ENCODE measurements at regions not wholly inside any gene's neighbourhood (a gene's known extent, or its start where the extent isn't known, plus 50 kb on each side); places are given as distances from the start of the nearest gene placed in this dataset.

- no peak for TF ChIP-seq REST (IDR thresholded peaks at IDR 0.05; ENCODE audit: unreplicated experiment)
- TF ChIP-seq ETS1 (IDR thresholded peaks at IDR 0.05), result no peak
- no peak for TF ChIP-seq JUNB (IDR thresholded peaks at IDR 0.05; ENCODE audit: unreplicated experiment)
- TF ChIP-seq EZH2 (IDR thresholded peaks at IDR 0.05; ENCODE audit: low read depth, unreplicated experiment), result no peak
- TF ChIP-seq EZH2phosphoT487 (IDR thresholded peaks at IDR 0.05; ENCODE audit: unreplicated experiment), result no peak
- no peak for TF ChIP-seq STAT1 (IDR thresholded peaks at IDR 0.05; ENCODE audit: unreplicated experiment)
- no peak for TF ChIP-seq ZNF331 (CRISPR knock-in tag; IDR thresholded peaks at IDR 0.05; ENCODE audit: low read depth)
Observed at GRCh38 chr7:41028580-41028979, 674.3 kb downstream of the INHBA start (continued).

GRCh38 chr7:41027428-41028115 lies 675.3 kb downstream of the INHBA start:
- Histone ChIP-seq H3F3A (replicated peaks; ENCODE audit: low read depth) (no peaks in the 10 kb centered on the region), H3K27ac (ENCODE audit: low read depth) (no peak overlapping the region), H3K36me3 (ENCODE audit: insufficient read depth) (no peaks in the 10 kb centered on the region), H3K4me2 (no peak overlapping the region), H3K4me1 (ENCODE audit: insufficient read depth) (no peaks in the 10 kb centered on the region; the same call in 1 of the 2 replicates), H4K20me1 (replicated peaks; ENCODE audit: insufficient read depth) (no peaks in the 10 kb centered on the region), H3K9me2 (ENCODE audit: insufficient read depth) (0 out of 2 replicates have a peak, but pooled peaks cover 5% of the 10 kb centered on the region), H3K4me3 (no peak overlapping the region), H2AFZ (no peak overlapping the region), H3K79me2 (replicated peaks; ENCODE audit: insufficient read depth) (no peaks in the 10 kb centered on the region), H3K27me3 (ENCODE audit: insufficient read depth) (no peaks in the 10 kb centered on the region)
- H3K27me3 Mint-ChIP-seq (ENCODE audit: insufficient read depth, low read depth, poor library complexity), result peaks cover 2% of the 10 kb centered on the region
- H3K4me3 Mint-ChIP-seq, result no peak overlapping the region
- no peak overlapping the region for H3K27ac Mint-ChIP-seq
- ATAC-seq, result no peak
- H3K9me3 Mint-ChIP-seq, result no peaks in the 10 kb centered on the region; the same call in 2 of the 3 replicates
- H3K36me3 Mint-ChIP-seq (ENCODE audit: low read depth), result no peaks in the 10 kb centered on the region
- no peak for DNase-seq (ENCODE audit: low spot score)
- H3K4me1 Mint-ChIP-seq, result peaks cover 11% of the 10 kb centered on the region
- TF ChIP-seq POLR2AphosphoS5 (IDR thresholded peaks at IDR 0.05; ENCODE audit: low read depth) (no peak), ZNF114 (CRISPR knock-in tag; IDR thresholded peaks at IDR 0.05) (no peak), EZH2phosphoT487 (IDR thresholded peaks at IDR 0.05; ENCODE audit: unreplicated experiment) (no peak), CTCF (conservative IDR thresholded peaks at IDR 0.05; ENCODE audit: low read depth in 2 of 2) (no peak), EZH2 (IDR thresholded peaks at IDR 0.05; ENCODE audit: low read depth, unreplicated experiment) (no peak), ZNF462 (CRISPR knock-in tag; IDR thresholded peaks at IDR 0.05) (no peak)

All from GM23338 (cell line).